Body of pancreas (tissue), 4 donors: ENCODE measurements at regions not wholly inside any gene's neighbourhood (a gene's known extent, or its start where the extent isn't known, plus 50 kb on each side); places are given as distances from the start of the nearest gene placed in this dataset.

Experiments used
- ATAC-seq: fragments of 150-250 bp; one replicate; pipeline ENCODE4 v1.9.1; 2016
- DNase-seq, 4 donors: peaks; one replicate each; pipeline ENCODE4 v3.0.0-alpha.2; 2019
- H3K27ac ChIP-seq, 4 donors: fragments of 200-600 bp; sonication (generic); 1 replicate in 3 of 4; 2 replicates in 1 of 4; pipeline versions ENCODE4 v1.5.1 to v1.6.1; 2016 to 2019; ENCODE audit warnings: mild to moderate bottlenecking in 1 of 4, mixed read lengths in 1 of 4, moderate library complexity in 1 of 4
- H3K27me3 ChIP-seq, 2 donors: fragments of 200-600 bp; sonication (generic); one replicate each; pipeline ENCODE4 v1.6.0; 2016; ENCODE audit warnings: mild to moderate bottlenecking in 1 of 2
- H3K36me3 ChIP-seq, 2 donors: fragments of 200-600 bp; sonication (generic); replicated peaks in 1 of 2; 2 replicates each; pipeline ENCODE4 v1.5.1; 2016; ENCODE audit warnings: low read depth in 2 of 2; ENCODE audit not compliant: insufficient read depth in 1 of 2
- H3K4me1 ChIP-seq: fragments of 200-600 bp; sonication (generic); one replicate; pipeline ENCODE4 v1.6.0; 2016
- H3K4me3 ChIP-seq, 2 donors: fragments of 200-600 bp; sonication (generic); 1 replicate in 1 of 2; 2 replicates in 1 of 2; pipeline ENCODE4 v1.5.1; 2016 to 2019
- H3K9me3 ChIP-seq, 3 donors: fragments of 200-600 bp; sonication (generic); 1 replicate in 2 of 3; 2 replicates in 1 of 3; pipeline ENCODE4 v1.5.1; 2016
- POLR2A ChIP-seq, 3 donors: fragments of 450-650 bp; IDR thresholded peaks; one replicate each; pipeline ENCODE4 v1.6.1; 2016; ENCODE audit warnings: antibody characterized with exemption in 3 of 3, mild to moderate bottlenecking in 2 of 3
- WGBS, 2 donors: methylation state at CpG; one replicate each; pipeline ENCODE4 v1.1.5; 2017; 5-methylcytosine and 5-hydroxymethylcytosine counted together
- intact Hi-C: fragments of 100-400 bp; cut with DNase I; formaldehyde crosslinking; loops from one replicate; pipeline ENCODE4 v1.15.1; 2023
- TF ChIP-seq, protein P1 (sequence below), 7 experiments: fragments of 450-650 bp in 4 of 7; fragments of 200-600 bp in 3 of 7; sonication (generic) in 3 of 7; IDR thresholded peaks; one replicate each; pipeline ENCODE4 v1.5.1; 2016 to 2019; ENCODE audit warnings: antibody characterized with exemption in 7 of 7

DNA sequence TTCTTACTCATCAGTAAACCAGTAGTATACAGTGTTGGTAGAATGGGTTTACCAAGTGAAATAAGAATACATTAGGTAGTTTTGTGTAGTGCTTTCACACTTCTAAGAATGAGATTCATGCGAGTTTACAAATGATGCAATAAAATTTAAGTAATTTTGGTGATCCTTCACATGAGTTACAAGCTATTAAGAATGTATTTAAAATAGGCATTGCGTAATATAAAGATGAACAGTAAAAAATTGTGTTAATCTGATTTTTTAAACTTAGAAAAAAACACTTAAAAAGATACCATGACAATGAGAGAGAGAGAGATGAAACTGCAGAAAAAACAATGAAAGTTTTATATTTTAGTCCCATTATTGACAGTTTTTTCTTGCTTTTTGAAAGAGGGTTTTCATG, 570.5 kb downstream of the SLITRK6 start:
- H3K9me3 ChIP-seq = no peaks in the 10 kb centered on the region

DNA sequence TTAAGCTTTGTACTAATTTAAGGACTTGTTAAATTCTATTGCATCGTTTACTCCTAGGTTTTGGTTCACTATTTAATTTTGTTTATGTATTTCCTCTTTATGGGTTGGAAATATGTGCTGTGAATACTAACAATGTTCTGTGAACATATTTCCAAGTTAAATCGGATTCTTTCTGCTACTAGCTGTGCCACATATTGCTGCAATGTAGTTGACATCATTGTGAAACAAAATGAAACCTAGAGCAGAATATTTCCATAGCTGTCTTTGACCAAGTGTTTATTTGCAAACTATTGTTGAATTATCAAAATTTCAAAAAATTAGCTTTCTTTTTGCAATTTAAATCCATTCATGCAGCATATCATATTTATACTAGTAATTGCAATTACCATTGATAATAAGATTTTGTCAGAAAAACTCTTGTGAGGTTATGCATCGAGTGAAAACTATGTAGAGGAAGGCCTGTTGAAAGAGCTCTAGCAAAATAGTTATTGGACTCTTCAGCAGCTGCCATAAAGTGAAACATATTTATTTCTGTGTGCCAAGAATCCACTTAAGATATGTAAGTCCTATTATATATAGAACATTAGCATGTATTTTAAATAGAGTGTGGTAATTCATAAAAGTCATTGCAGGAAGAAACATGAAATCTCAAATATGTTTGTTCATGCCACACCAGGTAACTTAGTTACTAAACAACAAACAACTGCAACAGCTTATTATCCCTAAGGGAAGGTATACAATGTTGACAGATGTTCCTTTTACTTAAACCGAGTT, 575.1 kb downstream of the SLITRK6 start:
- Histone ChIP-seq H3K4me3 (no peak overlapping the region), H3K27ac (no peak overlapping the region), H3K36me3 (no peaks in the 10 kb centered on the region), H3K9me3 (no peaks in the 10 kb centered on the region), H3K27me3 (no peaks in the 10 kb centered on the region), H3K4me1 (no peaks in the 10 kb centered on the region)
- intact Hi-C loops = no loop called here
- WGBS, 2 donors = 44 to 57% methylated on average over 4 of the region's 4 CpGs
- DNase-seq (no peak), ATAC-seq (no peak)
- TF ChIP-seq, protein P1, sequence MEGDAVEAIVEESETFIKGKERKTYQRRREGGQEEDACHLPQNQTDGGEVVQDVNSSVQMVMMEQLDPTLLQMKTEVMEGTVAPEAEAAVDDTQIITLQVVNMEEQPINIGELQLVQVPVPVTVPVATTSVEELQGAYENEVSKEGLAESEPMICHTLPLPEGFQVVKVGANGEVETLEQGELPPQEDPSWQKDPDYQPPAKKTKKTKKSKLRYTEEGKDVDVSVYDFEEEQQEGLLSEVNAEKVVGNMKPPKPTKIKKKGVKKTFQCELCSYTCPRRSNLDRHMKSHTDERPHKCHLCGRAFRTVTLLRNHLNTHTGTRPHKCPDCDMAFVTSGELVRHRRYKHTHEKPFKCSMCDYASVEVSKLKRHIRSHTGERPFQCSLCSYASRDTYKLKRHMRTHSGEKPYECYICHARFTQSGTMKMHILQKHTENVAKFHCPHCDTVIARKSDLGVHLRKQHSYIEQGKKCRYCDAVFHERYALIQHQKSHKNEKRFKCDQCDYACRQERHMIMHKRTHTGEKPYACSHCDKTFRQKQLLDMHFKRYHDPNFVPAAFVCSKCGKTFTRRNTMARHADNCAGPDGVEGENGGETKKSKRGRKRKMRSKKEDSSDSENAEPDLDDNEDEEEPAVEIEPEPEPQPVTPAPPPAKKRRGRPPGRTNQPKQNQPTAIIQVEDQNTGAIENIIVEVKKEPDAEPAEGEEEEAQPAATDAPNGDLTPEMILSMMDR (IDR thresholded peaks at IDR 0.05) = no peak
- no peak for TF ChIP-seq POLR2A (IDR thresholded peaks at IDR 0.05)

More for the DNA sequence above, 570.5 kb downstream of the SLITRK6 start:
- WGBS, 2 donors = 53 to 69% methylated on average over 2 of the region's 2 CpGs
- no peak for TF ChIP-seq POLR2A (IDR thresholded peaks at IDR 0.05)
- TF ChIP-seq, protein P1 (IDR thresholded peaks at IDR 0.05) = no peak
- Histone ChIP-seq H3K4me1 (no peaks in the 10 kb centered on the region), H3K27ac (no peak overlapping the region), H3K4me3 (no peak overlapping the region), H3K36me3 (no peaks in the 10 kb centered on the region), H3K27me3 (no peaks in the 10 kb centered on the region)
- ATAC-seq (no peak), DNase-seq (no peak)
- intact Hi-C loops = no loop called here

DNA sequence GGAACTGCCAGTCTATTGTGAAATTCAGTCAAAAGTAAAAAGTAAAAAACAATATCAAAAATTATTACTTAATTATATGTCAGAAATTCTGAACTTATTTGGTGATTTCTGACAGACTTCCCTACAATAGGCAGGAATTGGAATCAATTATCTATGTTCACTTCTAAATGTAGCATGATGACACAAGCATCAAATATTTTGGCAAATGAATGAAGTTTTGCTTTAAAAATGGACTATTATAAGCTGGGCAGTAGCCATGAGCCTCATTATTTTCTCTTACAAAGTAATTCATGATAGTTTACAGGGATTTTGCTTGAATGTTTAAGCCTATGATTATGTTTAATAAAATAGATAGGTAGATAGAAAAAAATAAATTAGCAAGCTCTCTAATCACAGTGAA, 582.6 kb downstream of the SLITRK6 start:
- no peak for DNase-seq
- Histone ChIP-seq H3K36me3 (no peaks in the 10 kb centered on the region), H3K9me3 (no peaks in the 10 kb centered on the region), H3K27ac (no peak overlapping the region), H3K4me1 (no peaks in the 10 kb centered on the region), H3K27me3 (no peaks in the 10 kb centered on the region), H3K4me3 (no peak overlapping the region)
- no peak for TF ChIP-seq POLR2A (IDR thresholded peaks at IDR 0.05)
- TF ChIP-seq, protein P1 (IDR thresholded peaks at IDR 0.05) = no peak
- ATAC-seq = no peak
- intact Hi-C loops = no loop called here

DNA sequence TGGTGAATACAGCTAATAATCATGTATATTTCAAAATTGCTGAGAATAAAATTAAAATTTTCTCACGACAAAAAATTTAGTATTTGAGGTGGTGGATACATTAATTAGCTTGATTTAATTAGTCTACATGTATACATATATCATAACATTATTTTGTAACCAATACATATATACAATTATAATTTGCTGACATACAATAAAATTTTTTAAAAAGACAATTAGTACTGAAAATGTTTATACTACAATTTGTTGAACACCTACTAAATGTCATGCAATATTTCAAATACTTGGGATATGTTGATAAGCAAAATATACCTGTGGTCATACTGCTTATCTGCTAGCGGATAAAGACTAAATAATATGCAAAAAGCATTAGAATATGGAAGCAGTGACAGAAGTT, 586.5 kb downstream of the SLITRK6 start:
- intact Hi-C loops = no loop called here
- no peaks in the 10 kb centered on the region for H3K4me1 ChIP-seq
- no peak for DNase-seq
- no peaks in the 10 kb centered on the region for H3K36me3 ChIP-seq
- H3K4me3 ChIP-seq = no peak overlapping the region
- no peaks in the 10 kb centered on the region for H3K9me3 ChIP-seq
- no peak for TF ChIP-seq POLR2A (IDR thresholded peaks at IDR 0.05)
- TF ChIP-seq, protein P1 (IDR thresholded peaks at IDR 0.05) = no peak
- no peak overlapping the region for H3K27ac ChIP-seq
- 56 to 58% methylated on average over 2 of the region's 2 CpGs for WGBS, 2 donors
- no peak for ATAC-seq
- H3K27me3 ChIP-seq = no peaks in the 10 kb centered on the region
